Nephron progenitor cell (in vitro differentiated cells): ENCODE measurements at regions not wholly inside any gene's neighbourhood (a gene's known extent, or its start where the extent isn't known, plus 50 kb on each side); places are given as distances from the start of the nearest gene placed in this dataset.

ENCODE experiments used
- DNase-seq: peaks from one replicate; pipeline ENCODE4 v3.0.0; 2021
- H3K27ac Mint-ChIP-seq: 2 replicates; pipeline ENCODE4 v1.8.0; 2021; ENCODE audit warnings: mild to moderate bottlenecking, moderate library complexity, mixed read lengths
- H3K27me3 Mint-ChIP-seq: 2 replicates; pipeline ENCODE4 v1.8.0; 2021; ENCODE audit warnings: mild to moderate bottlenecking, low read depth, mixed read lengths; ENCODE audit not compliant: poor library complexity
- H3K36me3 Mint-ChIP-seq: 2 replicates; pipeline ENCODE4 v1.8.0; 2021; ENCODE audit warnings: low read depth, mixed read lengths
- H3K4me1 Mint-ChIP-seq: 2 replicates; pipeline ENCODE4 v1.8.0; 2021; ENCODE audit warnings: mixed read lengths
- H3K4me3 Mint-ChIP-seq: 2 replicates; pipeline ENCODE4 v1.8.0; 2021; ENCODE audit warnings: mild to moderate bottlenecking, moderate library complexity, mixed read lengths
- H3K9me3 Mint-ChIP-seq: 2 replicates; pipeline ENCODE4 v1.8.0; 2021; ENCODE audit warnings: mild to moderate bottlenecking, moderate library complexity, mixed read lengths
- CTCF ChIP-seq: fragments of 200-600 bp; sonication (generic); IDR thresholded peaks from 2 replicates; pipeline ENCODE4 v1.5.0; 2021; ENCODE audit warnings: antibody characterized with exemption

DNA sequence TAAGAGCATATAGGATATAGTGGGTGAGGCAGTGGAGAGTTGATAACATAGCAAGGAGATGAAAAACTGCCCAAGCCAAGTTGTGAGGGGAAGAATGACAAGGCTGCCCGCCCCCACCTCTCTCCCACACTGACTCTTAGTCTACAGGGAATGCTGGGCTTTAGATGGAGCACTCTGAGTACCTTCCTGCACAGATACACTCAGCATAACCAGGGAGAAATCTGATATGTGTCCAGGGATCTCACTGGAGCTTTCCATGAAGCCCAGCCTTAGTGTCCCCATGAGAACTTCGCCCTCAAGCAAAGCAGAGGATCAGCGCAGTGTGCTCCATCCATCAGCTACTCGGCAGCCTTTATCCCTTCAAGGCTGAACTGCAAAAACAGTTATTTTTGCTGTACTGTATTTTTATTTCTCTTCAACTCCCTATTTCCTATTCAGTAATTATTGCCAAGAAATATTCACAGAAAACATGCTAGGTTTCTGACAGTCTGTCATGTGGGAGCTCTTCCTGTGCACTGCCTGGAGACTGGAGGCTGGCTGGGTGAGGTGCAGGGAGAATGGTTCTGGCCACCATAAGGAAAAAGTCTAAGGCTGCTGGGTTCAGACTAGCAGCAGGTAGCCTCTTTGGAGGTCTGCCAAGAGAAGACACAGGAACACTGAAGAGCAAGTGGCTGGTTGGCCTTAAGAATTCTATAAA is 475.2 kb upstream of the PPP2R3A start:
- H3K27me3 Mint-ChIP-seq = peaks cover 5% of the 10 kb centered on the region
- H3K4me3 Mint-ChIP-seq = no peak overlapping the region
- no peak for TF ChIP-seq CTCF
- no peak overlapping the region for H3K27ac Mint-ChIP-seq
- H3K36me3 Mint-ChIP-seq = no peaks in the 10 kb centered on the region
- no peak for DNase-seq
- H3K4me1 Mint-ChIP-seq = peaks cover 18% of the 10 kb centered on the region
- H3K9me3 Mint-ChIP-seq = no peaks in the 10 kb centered on the region

GRCh38 chr3:135491491-135492205 is 473.9 kb upstream of the PPP2R3A start:
- no peaks in the 10 kb centered on the region for H3K9me3 Mint-ChIP-seq
- H3K27me3 Mint-ChIP-seq = peaks cover 5% of the 10 kb centered on the region
- H3K4me1 Mint-ChIP-seq = peaks cover 18% of the 10 kb centered on the region
- no peak for DNase-seq
- H3K4me3 Mint-ChIP-seq = no peak overlapping the region
- TF ChIP-seq CTCF = no peak
- no peak overlapping the region for H3K27ac Mint-ChIP-seq
- no peaks in the 10 kb centered on the region for H3K36me3 Mint-ChIP-seq

DNA sequence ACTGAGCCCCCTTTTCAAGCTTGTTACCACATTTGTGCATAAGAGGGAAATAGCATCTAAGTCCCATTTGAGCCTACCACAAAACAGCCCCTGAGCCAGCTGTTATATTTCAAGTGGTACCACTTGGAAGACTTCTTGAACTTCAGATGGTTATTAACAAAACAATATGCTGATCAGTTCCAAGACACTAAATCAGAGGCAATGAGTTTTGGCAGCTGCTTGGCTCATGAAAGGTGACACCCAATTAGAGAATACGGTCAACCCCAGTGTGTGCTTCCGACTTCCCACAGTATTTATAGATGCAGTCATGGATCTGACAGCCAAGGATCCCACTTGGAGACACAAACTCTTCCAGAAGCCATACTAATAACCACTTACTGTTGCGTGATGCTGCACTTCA is 469.6 kb upstream of the PPP2R3A start:
- Mint-ChIP-seq H3K27me3 (peaks cover 13% of the 10 kb centered on the region), H3K4me3 (no peak overlapping the region), H3K9me3 (no peaks in the 10 kb centered on the region), H3K36me3 (no peaks in the 10 kb centered on the region), H3K27ac (no peak overlapping the region), H3K4me1 (no peaks in the 10 kb centered on the region)
- DNase-seq = no peak
- no peak for TF ChIP-seq CTCF

- no peak for TF ChIP-seq CTCF
- no peak overlapping the region for H3K27ac Mint-ChIP-seq
- no peak overlapping the region for H3K4me3 Mint-ChIP-seq
- no peak for DNase-seq
- no peaks in the 10 kb centered on the region for H3K9me3 Mint-ChIP-seq
- no peaks in the 10 kb centered on the region for H3K36me3 Mint-ChIP-seq
- H3K4me1 Mint-ChIP-seq = no peaks in the 10 kb centered on the region
- peaks cover 13% of the 10 kb centered on the region for H3K27me3 Mint-ChIP-seq
These were observed 467.5 kb upstream of the PPP2R3A start for GRCh38 chr3:135497979-135498378.

DNA sequence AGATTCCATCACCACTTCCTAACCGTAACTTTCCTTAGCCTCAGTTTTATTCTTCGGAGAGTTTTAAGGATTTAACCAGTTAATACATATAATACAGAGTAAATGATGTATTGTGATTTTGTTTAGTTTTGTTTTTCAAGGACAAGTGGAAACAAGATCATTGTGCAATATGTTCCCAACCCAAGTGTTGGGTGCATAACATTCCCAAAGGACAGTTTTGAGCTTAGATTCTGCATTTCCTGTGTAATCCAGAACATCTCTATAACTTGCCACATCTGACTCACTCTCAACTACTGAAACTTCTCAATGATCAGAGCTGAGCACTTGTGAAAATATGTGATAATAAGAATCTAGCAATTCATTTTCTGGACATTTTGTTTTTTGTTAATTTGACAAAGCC is 466.1 kb upstream of the PPP2R3A start:
- DNase-seq = no peak
- Mint-ChIP-seq H3K36me3 (no peaks in the 10 kb centered on the region), H3K27me3 (peaks cover 10% of the 10 kb centered on the region), H3K4me1 (peaks cover 12% of the 10 kb centered on the region), H3K4me3 (no peak overlapping the region), H3K9me3 (no peaks in the 10 kb centered on the region), H3K27ac (no peak overlapping the region)
- no peak for TF ChIP-seq CTCF

- no peaks in the 10 kb centered on the region for H3K9me3 Mint-ChIP-seq
- H3K27me3 Mint-ChIP-seq = peaks cover 8% of the 10 kb centered on the region
- H3K4me1 Mint-ChIP-seq = peaks cover 18% of the 10 kb centered on the region
- H3K36me3 Mint-ChIP-seq = no peaks in the 10 kb centered on the region
- no peak for TF ChIP-seq CTCF
- H3K27ac Mint-ChIP-seq = no peak overlapping the region
- DNase-seq = no peak
- no peak overlapping the region for H3K4me3 Mint-ChIP-seq
These were observed 465.5 kb upstream of the PPP2R3A start for GRCh38 chr3:135500034-135500433.
